ENCODE measurements at regions not wholly inside any gene's neighbourhood (a gene's known extent, or its start where the extent isn't known, plus 50 kb on each side); places are given as distances from the start of the nearest gene placed in this dataset.
"Not testable (repeated sequence)": the region's sequence is repeated elsewhere in the genome, so short reads cannot be mapped to it uniquely, and the experiment has no call there.

GRCh38 chrY:3120716-3121115 is 185.5 kb downstream of the ZFY start:
- DNase-seq (ENCODE audit: low read depth, low spot score); H3K9me3 ChIP-seq (ENCODE audit: insufficient read depth, low read length); H3K36me3 ChIP-seq (ENCODE audit: insufficient read depth, insufficient read length, low read length); H3K4me3 ChIP-seq (ENCODE audit: insufficient read length, low read depth); H3K9ac ChIP-seq (ENCODE audit: insufficient read length, low read depth); H3K4me1 ChIP-seq (ENCODE audit: insufficient read depth, insufficient read length); H3K27me3 ChIP-seq (ENCODE audit: insufficient read depth, insufficient read length): not testable (repeated sequence)

DNA sequence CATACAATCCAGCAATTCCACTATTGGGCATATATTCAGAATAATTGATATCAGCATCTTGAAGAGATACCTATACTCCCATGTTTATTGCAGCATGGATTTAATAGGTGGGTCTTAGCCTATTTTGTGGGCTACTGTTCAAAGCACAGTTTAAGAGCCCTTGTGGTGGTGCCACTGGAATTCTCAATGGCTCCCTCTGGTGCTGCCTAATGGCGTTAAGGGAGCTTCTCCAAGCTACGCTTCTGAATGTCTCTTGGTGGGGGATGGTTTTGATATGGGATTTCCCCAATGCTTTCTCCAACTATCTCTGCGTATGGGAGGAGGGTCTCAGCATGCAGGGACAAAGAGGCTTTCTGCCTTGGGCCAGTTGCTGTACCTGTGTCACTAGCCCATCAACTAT is 188.3 kb downstream of the ZFY start:
- H3K4me1 ChIP-seq (ENCODE audit: insufficient read depth, insufficient read length); H3K9ac ChIP-seq (ENCODE audit: insufficient read length, low read depth); H3K27me3 ChIP-seq (ENCODE audit: insufficient read depth, insufficient read length); H3K36me3 ChIP-seq (ENCODE audit: insufficient read depth, insufficient read length, low read length); DNase-seq (ENCODE audit: low read depth, low spot score); H3K4me3 ChIP-seq (ENCODE audit: insufficient read length, low read depth); H3K9me3 ChIP-seq (ENCODE audit: insufficient read depth, low read length): not testable (repeated sequence)

GRCh38 chrY:3171074-3171473 is 235.9 kb downstream of the ZFY start:
- not testable (repeated sequence) for H3K36me3 ChIP-seq (ENCODE audit: insufficient read depth, insufficient read length, low read length); H3K27me3 ChIP-seq (ENCODE audit: insufficient read depth, insufficient read length); H3K4me3 ChIP-seq (ENCODE audit: insufficient read length, low read depth); H3K9me3 ChIP-seq (ENCODE audit: insufficient read depth, low read length); H3K9ac ChIP-seq (ENCODE audit: insufficient read length, low read depth); DNase-seq (ENCODE audit: low read depth, low spot score); H3K4me1 ChIP-seq (ENCODE audit: insufficient read depth, insufficient read length)

DNA sequence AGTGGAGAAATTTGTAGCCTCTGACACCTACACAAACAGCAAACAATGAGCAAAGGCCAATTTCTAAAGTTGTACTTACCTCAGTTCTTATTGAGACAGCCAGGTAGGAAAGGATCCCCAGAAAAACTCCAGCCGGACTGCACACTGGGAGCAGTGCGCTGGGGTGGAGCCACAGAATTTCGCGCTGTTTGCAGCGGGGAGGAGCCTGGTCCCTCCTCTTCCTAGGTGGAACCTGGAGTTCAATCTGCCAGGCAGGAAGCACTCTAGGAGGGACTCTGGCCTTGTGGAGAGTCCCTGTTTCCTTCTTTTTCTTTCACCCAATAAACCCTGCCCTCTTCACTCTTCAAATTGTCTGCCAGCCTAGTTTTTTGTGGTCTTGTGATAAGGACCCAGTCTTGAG is 259.9 kb downstream of the ZFY start:
- H3K9me3 ChIP-seq (ENCODE audit: insufficient read depth, low read length); H3K27me3 ChIP-seq (ENCODE audit: insufficient read depth, insufficient read length); H3K36me3 ChIP-seq (ENCODE audit: insufficient read depth, insufficient read length, low read length); H3K4me3 ChIP-seq (ENCODE audit: insufficient read length, low read depth); DNase-seq (ENCODE audit: low read depth, low spot score); H3K4me1 ChIP-seq (ENCODE audit: insufficient read depth, insufficient read length); H3K9ac ChIP-seq (ENCODE audit: insufficient read length, low read depth): not testable (repeated sequence)

DNA sequence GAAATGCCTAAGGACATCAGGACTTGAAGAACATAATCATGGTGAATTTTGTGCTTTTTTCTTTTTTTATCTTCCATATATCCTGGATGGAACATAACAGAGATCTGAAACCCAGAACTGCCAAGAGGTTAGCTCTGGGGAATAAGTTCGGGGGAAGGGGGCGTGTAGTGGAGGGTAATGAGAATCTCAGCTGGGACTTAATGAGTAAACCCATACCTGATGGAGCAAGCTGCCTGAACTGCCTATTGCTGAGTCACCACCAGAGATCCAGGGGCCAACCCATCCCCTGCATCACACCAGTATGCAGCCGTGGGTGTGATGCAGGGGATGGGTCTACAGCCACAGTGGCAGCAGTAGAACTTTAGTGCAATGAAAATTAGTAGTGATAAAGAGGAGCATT is 267.1 kb downstream of the ZFY start:
- not testable (repeated sequence) for H3K36me3 ChIP-seq (ENCODE audit: insufficient read depth, insufficient read length, low read length); H3K9ac ChIP-seq (ENCODE audit: insufficient read length, low read depth); DNase-seq (ENCODE audit: low read depth, low spot score); H3K27me3 ChIP-seq (ENCODE audit: insufficient read depth, insufficient read length); H3K4me3 ChIP-seq (ENCODE audit: insufficient read length, low read depth); H3K4me1 ChIP-seq (ENCODE audit: insufficient read depth, insufficient read length); H3K9me3 ChIP-seq (ENCODE audit: insufficient read depth, low read length)

GRCh38 chrY:3206733-3207132 is 271.6 kb downstream of the ZFY start:
- H3K4me1 ChIP-seq (ENCODE audit: insufficient read depth, insufficient read length); DNase-seq (ENCODE audit: low read depth, low spot score); H3K9ac ChIP-seq (ENCODE audit: insufficient read length, low read depth); H3K9me3 ChIP-seq (ENCODE audit: insufficient read depth, low read length); H3K27me3 ChIP-seq (ENCODE audit: insufficient read depth, insufficient read length); H3K36me3 ChIP-seq (ENCODE audit: insufficient read depth, insufficient read length, low read length); H3K4me3 ChIP-seq (ENCODE audit: insufficient read length, low read depth): not testable (repeated sequence)

- not testable (repeated sequence) for H3K4me1 ChIP-seq (ENCODE audit: insufficient read depth, insufficient read length)
Observed at GRCh38 chrY:3213183-3213582, 278.0 kb downstream of the ZFY start.

DNA sequence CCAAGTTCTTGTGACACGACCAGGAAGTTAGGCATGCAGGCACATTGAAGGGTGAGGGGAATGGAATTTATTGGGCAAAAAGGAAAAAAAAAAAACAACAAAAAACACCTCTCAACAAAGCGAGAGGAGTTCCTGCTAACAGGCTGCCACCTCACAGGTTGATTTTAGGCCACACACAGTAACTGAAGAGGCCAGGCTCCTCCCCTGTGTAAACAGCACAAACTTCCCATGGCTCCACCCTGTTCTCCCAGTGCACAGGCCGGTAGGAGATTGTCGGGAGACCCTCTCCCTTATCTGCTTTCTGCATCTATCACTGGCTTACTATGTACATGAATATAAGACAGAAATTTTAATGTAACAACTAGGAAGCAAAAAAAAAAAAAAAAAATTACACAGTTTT is 283.0 kb downstream of the ZFY start:
- not testable (repeated sequence) for DNase-seq (ENCODE audit: low read depth, low spot score); H3K36me3 ChIP-seq (ENCODE audit: insufficient read depth, insufficient read length, low read length); H3K4me3 ChIP-seq (ENCODE audit: insufficient read length, low read depth); H3K9ac ChIP-seq (ENCODE audit: insufficient read length, low read depth); H3K4me1 ChIP-seq (ENCODE audit: insufficient read depth, insufficient read length); H3K27me3 ChIP-seq (ENCODE audit: insufficient read depth, insufficient read length); H3K9me3 ChIP-seq (ENCODE audit: insufficient read depth, low read length)

More at GRCh38 chrY:3213183-3213582, 278.0 kb downstream of the ZFY start:
- not testable (repeated sequence) for H3K4me3 ChIP-seq (ENCODE audit: insufficient read length, low read depth); H3K27me3 ChIP-seq (ENCODE audit: insufficient read depth, insufficient read length); H3K36me3 ChIP-seq (ENCODE audit: insufficient read depth, insufficient read length, low read length); DNase-seq (ENCODE audit: low read depth, low spot score); H3K9ac ChIP-seq (ENCODE audit: insufficient read length, low read depth); H3K9me3 ChIP-seq (ENCODE audit: insufficient read depth, low read length)

DNA sequence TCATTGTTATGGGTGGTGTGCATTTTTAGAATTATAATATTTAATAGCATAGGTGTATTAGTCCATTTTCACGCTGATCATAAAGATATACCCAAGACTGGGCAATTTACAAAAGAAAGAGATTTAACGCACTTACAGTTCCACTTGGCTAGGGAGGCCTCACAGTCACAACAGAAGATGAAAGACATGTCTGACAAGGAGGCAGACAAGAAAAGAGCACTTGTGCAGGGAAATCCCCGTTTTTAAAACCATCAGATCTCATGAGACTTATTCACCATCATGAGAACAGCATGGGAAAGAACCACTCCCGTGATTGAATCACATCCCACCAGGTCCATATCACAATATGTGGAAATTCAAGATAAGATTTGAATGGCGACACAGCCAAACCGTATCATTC is 283.4 kb downstream of the ZFY start:
- H3K9ac ChIP-seq (ENCODE audit: insufficient read length, low read depth); DNase-seq (ENCODE audit: low read depth, low spot score); H3K4me3 ChIP-seq (ENCODE audit: insufficient read length, low read depth); H3K4me1 ChIP-seq (ENCODE audit: insufficient read depth, insufficient read length); H3K9me3 ChIP-seq (ENCODE audit: insufficient read depth, low read length); H3K36me3 ChIP-seq (ENCODE audit: insufficient read depth, insufficient read length, low read length); H3K27me3 ChIP-seq (ENCODE audit: insufficient read depth, insufficient read length): not testable (repeated sequence)

DNA sequence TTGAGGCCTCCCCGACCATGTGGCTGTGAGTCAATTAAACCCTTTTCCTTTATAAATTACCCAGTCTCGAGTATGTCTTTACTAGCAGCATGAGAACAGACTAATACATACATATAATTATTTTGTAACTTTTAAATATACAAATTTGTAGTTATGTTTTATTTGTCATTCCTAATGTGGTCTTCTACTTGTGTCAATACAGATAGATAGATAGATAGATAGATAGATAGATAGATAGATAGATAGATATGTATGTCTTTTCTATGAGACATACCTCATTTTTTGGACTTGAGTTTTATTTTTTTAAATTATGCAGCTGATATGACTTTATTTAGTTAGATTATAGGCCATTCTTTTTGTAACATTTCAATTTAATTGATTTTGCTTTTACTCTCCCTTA is 316.0 kb upstream of the TGIF2LY start:
- not testable (repeated sequence) for H3K4me1 ChIP-seq (ENCODE audit: insufficient read depth, insufficient read length); H3K9me3 ChIP-seq (ENCODE audit: insufficient read depth, low read length); H3K9ac ChIP-seq (ENCODE audit: insufficient read length, low read depth); H3K27me3 ChIP-seq (ENCODE audit: insufficient read depth, insufficient read length); H3K4me3 ChIP-seq (ENCODE audit: insufficient read length, low read depth); H3K36me3 ChIP-seq (ENCODE audit: insufficient read depth, insufficient read length, low read length); DNase-seq (ENCODE audit: low read depth, low spot score)

DNA sequence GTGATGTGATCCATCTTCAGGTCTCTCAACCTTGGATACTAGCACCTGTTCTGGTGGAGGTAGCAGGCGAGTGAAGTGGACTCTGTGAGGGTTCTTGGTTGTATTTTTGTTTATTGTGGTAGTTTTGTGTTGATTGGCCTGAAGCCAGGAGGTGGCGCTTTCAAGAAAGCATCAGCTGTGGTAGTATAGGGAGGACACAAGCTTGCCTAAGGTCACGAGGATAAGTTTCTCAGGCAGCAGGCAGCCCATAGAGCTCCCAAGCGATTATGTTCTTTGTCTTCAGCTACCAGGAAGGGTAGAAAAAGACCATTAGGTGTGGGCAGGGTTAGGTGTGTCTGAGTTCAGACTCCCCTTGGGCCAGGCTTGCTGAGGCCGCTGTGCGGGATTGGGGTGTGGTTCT is 290.8 kb upstream of the TGIF2LY start:
- not testable (repeated sequence) for H3K9me3 ChIP-seq (ENCODE audit: insufficient read depth, low read length); H3K27me3 ChIP-seq (ENCODE audit: insufficient read depth, insufficient read length); H3K36me3 ChIP-seq (ENCODE audit: insufficient read depth, insufficient read length, low read length); DNase-seq (ENCODE audit: low read depth, low spot score); H3K4me3 ChIP-seq (ENCODE audit: insufficient read length, low read depth); H3K9ac ChIP-seq (ENCODE audit: insufficient read length, low read depth); H3K4me1 ChIP-seq (ENCODE audit: insufficient read depth, insufficient read length)

DNA sequence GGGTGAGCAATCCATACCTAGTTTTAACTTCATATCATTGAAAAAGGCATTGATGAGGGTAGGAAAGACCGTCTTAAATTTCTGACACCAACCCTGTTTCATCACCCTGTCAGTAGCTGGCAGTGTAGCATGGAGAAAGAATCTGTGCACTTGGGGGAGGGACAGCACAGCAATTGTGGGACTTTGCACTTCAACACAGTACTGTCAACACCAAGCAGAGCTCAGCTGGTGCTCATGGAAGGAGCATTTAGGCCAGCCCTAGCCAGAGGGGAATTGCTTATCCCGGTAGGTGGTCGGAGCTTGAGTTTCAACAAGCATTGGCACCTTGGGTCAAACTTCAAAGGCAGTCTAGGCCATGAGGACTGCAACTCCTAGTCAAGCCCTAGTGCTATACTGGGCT is 281.6 kb upstream of the TGIF2LY start:
- DNase-seq (ENCODE audit: low read depth, low spot score) = peak; percentile 11
- H3K4me1 ChIP-seq (ENCODE audit: insufficient read depth, insufficient read length); H3K27me3 ChIP-seq (ENCODE audit: insufficient read depth, insufficient read length); H3K36me3 ChIP-seq (ENCODE audit: insufficient read depth, insufficient read length, low read length); H3K4me3 ChIP-seq (ENCODE audit: insufficient read length, low read depth); H3K9me3 ChIP-seq (ENCODE audit: insufficient read depth, low read length); H3K9ac ChIP-seq (ENCODE audit: insufficient read length, low read depth): not testable (repeated sequence)

- not testable (repeated sequence) for DNase-seq (ENCODE audit: low read depth, low spot score); H3K27me3 ChIP-seq (ENCODE audit: insufficient read depth, insufficient read length); H3K36me3 ChIP-seq (ENCODE audit: insufficient read depth, insufficient read length, low read length); H3K9me3 ChIP-seq (ENCODE audit: insufficient read depth, low read length); H3K9ac ChIP-seq (ENCODE audit: insufficient read length, low read depth); H3K4me1 ChIP-seq (ENCODE audit: insufficient read depth, insufficient read length); H3K4me3 ChIP-seq (ENCODE audit: insufficient read length, low read depth)
Observed at GRCh38 chrY:3319988-3320387, 258.9 kb upstream of the TGIF2LY start.
